T-helper 2 cell treated with Interferon-gamma antibody and Interleukin-4, amounts not matched to agents 5 μg/mL and 100 μg/mL, for 36 hours (primary cell): ENCODE measurements at regions not wholly inside any gene's neighbourhood (a gene's known extent, or its start where the extent isn't known, plus 50 kb on each side); places are given as distances from the start of the nearest gene placed in this dataset.

Experiments used
- DNase-seq: peaks from one replicate; pipeline ENCODE4 v3.0.0; 2021; ENCODE audit warnings: low spot score
- H3K27ac Mint-ChIP-seq: one replicate; pipeline ENCODE4 v1.8.0; 2021; ENCODE audit warnings: mild to moderate bottlenecking, mixed read lengths
- H3K27me3 Mint-ChIP-seq: one replicate; pipeline ENCODE4 v1.8.0; 2021; ENCODE audit warnings: low read depth, mixed read lengths
- H3K36me3 Mint-ChIP-seq: one replicate; pipeline ENCODE4 v1.8.0; 2021; ENCODE audit warnings: low read depth, mixed read lengths
- H3K4me1 Mint-ChIP-seq: one replicate; pipeline ENCODE4 v1.8.0; 2021; ENCODE audit warnings: low read depth, mixed read lengths
- H3K4me3 Mint-ChIP-seq: one replicate; pipeline ENCODE4 v1.8.0; 2022; ENCODE audit warnings: mild to moderate bottlenecking, moderate library complexity, mixed read lengths
- H3K9me3 Mint-ChIP-seq: one replicate; pipeline ENCODE4 v1.8.0; 2021; ENCODE audit warnings: mixed read lengths

GRCh38 chr6:105504706-105505105 lies 101.8 kb upstream of the PREP start:
- DNase-seq = no peak
- Mint-ChIP-seq H3K4me1 (no peaks in the 10 kb centered on the region), H3K27me3 (peaks cover 45% of the 10 kb centered on the region), H3K36me3 (peaks cover 2% of the 10 kb centered on the region), H3K4me3 (no peak overlapping the region), H3K27ac (no peak overlapping the region), H3K9me3 (no peaks in the 10 kb centered on the region)

GRCh38 chr6:105503641-105504040 lies 100.8 kb upstream of the PREP start:
- H3K4me1 Mint-ChIP-seq = no peaks in the 10 kb centered on the region
- no peak overlapping the region for H3K4me3 Mint-ChIP-seq
- H3K9me3 Mint-ChIP-seq = no peaks in the 10 kb centered on the region
- DNase-seq = no peak
- H3K36me3 Mint-ChIP-seq = peaks cover under 1% of the 10 kb centered on the region
- peaks cover 40% of the 10 kb centered on the region for H3K27me3 Mint-ChIP-seq
- H3K27ac Mint-ChIP-seq = no peak overlapping the region

- no peaks in the 10 kb centered on the region for H3K36me3 Mint-ChIP-seq
- H3K27ac Mint-ChIP-seq = no peak overlapping the region
- peaks cover 39% of the 10 kb centered on the region for H3K27me3 Mint-ChIP-seq
- DNase-seq = no peak
- H3K4me3 Mint-ChIP-seq = no peak overlapping the region
- H3K4me1 Mint-ChIP-seq = no peaks in the 10 kb centered on the region
- H3K9me3 Mint-ChIP-seq = no peaks in the 10 kb centered on the region
These were observed 99.0 kb upstream of the PREP start for GRCh38 chr6:105501826-105502344.

GRCh38 chr6:105501246-105501645 lies 98.4 kb upstream of the PREP start:
- Mint-ChIP-seq H3K4me1 (no peaks in the 10 kb centered on the region), H3K27ac (no peak overlapping the region), H3K4me3 (no peak overlapping the region), H3K27me3 (peaks cover 33% of the 10 kb centered on the region), H3K36me3 (no peaks in the 10 kb centered on the region), H3K9me3 (no peaks in the 10 kb centered on the region)
- no peak for DNase-seq

GRCh38 chr6:105500693-105501092 lies 97.8 kb upstream of the PREP start:
- no peak for DNase-seq
- Mint-ChIP-seq H3K9me3 (no peaks in the 10 kb centered on the region), H3K4me3 (no peak overlapping the region), H3K36me3 (no peaks in the 10 kb centered on the region), H3K27me3 (peaks cover 31% of the 10 kb centered on the region), H3K27ac (no peak overlapping the region), H3K4me1 (no peaks in the 10 kb centered on the region)

GRCh38 chr6:105499931-105500330 lies 97.0 kb upstream of the PREP start:
- no peaks in the 10 kb centered on the region for H3K4me1 Mint-ChIP-seq
- no peak overlapping the region for H3K27ac Mint-ChIP-seq
- H3K27me3 Mint-ChIP-seq = peaks cover 23% of the 10 kb centered on the region
- no peaks in the 10 kb centered on the region for H3K36me3 Mint-ChIP-seq
- H3K4me3 Mint-ChIP-seq = no peak overlapping the region
- no peak for DNase-seq
- H3K9me3 Mint-ChIP-seq = no peaks in the 10 kb centered on the region

GRCh38 chr6:105499136-105499870 lies 96.4 kb upstream of the PREP start:
- no peak for DNase-seq
- Mint-ChIP-seq H3K27ac (no peak overlapping the region), H3K36me3 (no peaks in the 10 kb centered on the region), H3K4me3 (no peak overlapping the region), H3K27me3 (peaks cover 21% of the 10 kb centered on the region), H3K4me1 (no peaks in the 10 kb centered on the region), H3K9me3 (no peaks in the 10 kb centered on the region)

- Mint-ChIP-seq H3K27ac (no peak overlapping the region), H3K4me3 (no peak overlapping the region), H3K9me3 (no peaks in the 10 kb centered on the region), H3K27me3 (peaks cover 11% of the 10 kb centered on the region), H3K4me1 (peaks cover 10% of the 10 kb centered on the region), H3K36me3 (no peaks in the 10 kb centered on the region)
- DNase-seq = no peak
These were observed 94.7 kb upstream of the PREP start for GRCh38 chr6:105497549-105497948.

GRCh38 chr6:105495515-105495914 lies 92.6 kb upstream of the PREP start:
- Mint-ChIP-seq H3K27me3 (peaks cover 7% of the 10 kb centered on the region), H3K36me3 (peaks cover 3% of the 10 kb centered on the region), H3K4me1 (peaks cover 12% of the 10 kb centered on the region), H3K27ac (no peak overlapping the region), H3K4me3 (no peak overlapping the region), H3K9me3 (peaks cover 4% of the 10 kb centered on the region)
- DNase-seq = no peak

GRCh38 chr6:105494688-105495087 lies 91.8 kb upstream of the PREP start:
- peaks cover 4% of the 10 kb centered on the region for H3K27me3 Mint-ChIP-seq
- H3K4me3 Mint-ChIP-seq = no peak overlapping the region
- peaks cover 4% of the 10 kb centered on the region for H3K36me3 Mint-ChIP-seq
- no peak overlapping the region for H3K27ac Mint-ChIP-seq
- DNase-seq = no peak
- H3K4me1 Mint-ChIP-seq = peaks cover 13% of the 10 kb centered on the region
- H3K9me3 Mint-ChIP-seq = peaks cover 4% of the 10 kb centered on the region

- H3K4me1 Mint-ChIP-seq = peaks cover 21% of the 10 kb centered on the region
- peaks cover 3% of the 10 kb centered on the region for H3K27me3 Mint-ChIP-seq
- H3K4me3 Mint-ChIP-seq = no peak overlapping the region
- H3K9me3 Mint-ChIP-seq = peaks cover 4% of the 10 kb centered on the region
- peaks cover 4% of the 10 kb centered on the region for H3K36me3 Mint-ChIP-seq
- H3K27ac Mint-ChIP-seq = peak overlapping the region; percentile 41
- DNase-seq = no peak
These were observed 90.9 kb upstream of the PREP start for GRCh38 chr6:105493736-105494135.

GRCh38 chr6:105492706-105493673 lies 90.1 kb upstream of the PREP start:
- no peaks in the 10 kb centered on the region for H3K27me3 Mint-ChIP-seq
- H3K4me1 Mint-ChIP-seq = peaks cover 25% of the 10 kb centered on the region
- peaks cover 4% of the 10 kb centered on the region for H3K9me3 Mint-ChIP-seq
- no peak overlapping the region for H3K4me3 Mint-ChIP-seq
- no peak for DNase-seq
- peak overlapping the region; percentile 41 for H3K27ac Mint-ChIP-seq
- H3K36me3 Mint-ChIP-seq = peaks cover 4% of the 10 kb centered on the region

GRCh38 chr6:105489216-105489530 lies 86.3 kb upstream of the PREP start:
- Mint-ChIP-seq H3K27me3 (peaks cover 4% of the 10 kb centered on the region), H3K4me1 (peaks cover 55% of the 10 kb centered on the region), H3K4me3 (no peak overlapping the region), H3K36me3 (peaks cover 9% of the 10 kb centered on the region), H3K9me3 (peaks cover 4% of the 10 kb centered on the region), H3K27ac (no peak overlapping the region)
- no peak for DNase-seq

- no peak for DNase-seq
- Mint-ChIP-seq H3K27me3 (peaks cover 5% of the 10 kb centered on the region), H3K4me3 (no peak overlapping the region), H3K27ac (no peak overlapping the region), H3K9me3 (peaks cover 4% of the 10 kb centered on the region), H3K36me3 (peaks cover 9% of the 10 kb centered on the region), H3K4me1 (peaks cover 56% of the 10 kb centered on the region)
These were observed 85.8 kb upstream of the PREP start for GRCh38 chr6:105488516-105489215.
